ENCODE measurements at regions not wholly inside any gene's neighbourhood (a gene's known extent, or its start where the extent isn't known, plus 50 kb on each side); places are given as distances from the start of the nearest gene placed in this dataset.

GRCh38 chr16:9366048-9366969 lies 274.9 kb downstream of the HAPSTR1 start:
- DNase-seq: no peak
- H3K4me1 ChIP-seq (ENCODE audit: insufficient read depth): no peaks in the 10 kb centered on the region
- no peak overlapping the region for H3K27ac ChIP-seq
- no peaks in the 10 kb centered on the region for H3K36me3 ChIP-seq (ENCODE audit: low read depth)
- no peak overlapping the region for H2AFZ ChIP-seq
- H3K9ac ChIP-seq: no peak overlapping the region
- no peaks in the 10 kb centered on the region for H3K79me2 ChIP-seq (ENCODE audit: insufficient read depth)
- no peaks in the 10 kb centered on the region for H4K20me1 ChIP-seq (ENCODE audit: insufficient read depth)
- H3K9me3 ChIP-seq (ENCODE audit: low read depth): no peaks in the 10 kb centered on the region
- H3K4me2 ChIP-seq (ENCODE audit: unreplicated experiment): no peak overlapping the region
- no peaks in the 10 kb centered on the region for H3F3A ChIP-seq (ENCODE audit: insufficient read depth)
- no peaks in the 10 kb centered on the region for H3K9me2 ChIP-seq (ENCODE audit: insufficient read depth)
- no peaks in the 10 kb centered on the region for H3K27me3 ChIP-seq (replicated peaks; ENCODE audit: insufficient read depth)
- WGBS, 2 experiments (ENCODE audit: low coverage in 1 of 2, low lambda C conversion rate in 2 of 2, missing lambda C conversion rate in 2 of 2): 29 to 34% methylated on average over 8 of the region's 8 CpGs
- in situ Hi-C loops (cut with MboI): no loop called here
- no peak overlapping the region for H3K4me3 ChIP-seq
- TF ChIP-seq EZH2 (IDR thresholded peaks at IDR 0.05; ENCODE audit: insufficient read depth, poor library complexity, severe bottlenecking) (no peak), EZH2phosphoT487 (IDR thresholded peaks at IDR 0.05; ENCODE audit: insufficient read depth, low read depth) (no peak)

GRCh38 chr16:9370061-9370491 lies 278.6 kb downstream of the HAPSTR1 start:
- Histone ChIP-seq H3K27me3 (replicated peaks; ENCODE audit: insufficient read depth) (no peaks in the 10 kb centered on the region), H3K27ac (no peak overlapping the region), H3K9me2 (ENCODE audit: insufficient read depth) (no peaks in the 10 kb centered on the region), H2AFZ (no peak overlapping the region), H3K79me2 (ENCODE audit: insufficient read depth) (no peaks in the 10 kb centered on the region), H3K4me3 (no peak overlapping the region), H3K4me1 (ENCODE audit: insufficient read depth) (no peaks in the 10 kb centered on the region), H3K9me3 (ENCODE audit: low read depth) (no peaks in the 10 kb centered on the region), H3K36me3 (ENCODE audit: low read depth) (no peaks in the 10 kb centered on the region), H3F3A (ENCODE audit: insufficient read depth) (no peaks in the 10 kb centered on the region), H3K4me2 (ENCODE audit: unreplicated experiment) (no peak overlapping the region), H4K20me1 (ENCODE audit: insufficient read depth) (no peaks in the 10 kb centered on the region), H3K9ac (no peak overlapping the region)
- TF ChIP-seq EZH2 (IDR thresholded peaks at IDR 0.05; ENCODE audit: insufficient read depth, poor library complexity, severe bottlenecking): no peak
- no peak for TF ChIP-seq EZH2phosphoT487 (IDR thresholded peaks at IDR 0.05; ENCODE audit: insufficient read depth, low read depth)
- 44 to 49% methylated on average over 9 of the region's 9 CpGs for WGBS, 2 experiments (ENCODE audit: low coverage in 1 of 2, low lambda C conversion rate in 2 of 2, missing lambda C conversion rate in 2 of 2)
- no peak for DNase-seq
- in situ Hi-C loops (cut with MboI): no loop called here

- TF ChIP-seq EZH2phosphoT487 (IDR thresholded peaks at IDR 0.05; ENCODE audit: insufficient read depth, low read depth): no peak
- no peak for TF ChIP-seq EZH2 (IDR thresholded peaks at IDR 0.05; ENCODE audit: insufficient read depth, poor library complexity, severe bottlenecking)
- no peaks in the 10 kb centered on the region for H3F3A ChIP-seq (ENCODE audit: insufficient read depth)
- H3K9ac ChIP-seq: no peak overlapping the region
- 24 to 31% methylated on average over 8 of the region's 8 CpGs for WGBS, 2 experiments (ENCODE audit: low coverage in 1 of 2, low lambda C conversion rate in 2 of 2, missing lambda C conversion rate in 2 of 2)
- no peak for DNase-seq
- H3K79me2 ChIP-seq (ENCODE audit: insufficient read depth): no peaks in the 10 kb centered on the region
- H3K9me2 ChIP-seq (ENCODE audit: insufficient read depth): no peaks in the 10 kb centered on the region
- in situ Hi-C loops (cut with MboI): no loop called here
- no peaks in the 10 kb centered on the region for H3K4me1 ChIP-seq (ENCODE audit: insufficient read depth)
- no peaks in the 10 kb centered on the region for H3K27me3 ChIP-seq (replicated peaks; ENCODE audit: insufficient read depth)
- H3K27ac ChIP-seq: no peak overlapping the region
- no peak overlapping the region for H2AFZ ChIP-seq
- H3K36me3 ChIP-seq (ENCODE audit: low read depth): no peaks in the 10 kb centered on the region
- H3K9me3 ChIP-seq (ENCODE audit: low read depth): no peaks in the 10 kb centered on the region
- H4K20me1 ChIP-seq (ENCODE audit: insufficient read depth): no peaks in the 10 kb centered on the region
- H3K4me3 ChIP-seq: no peak overlapping the region
- H3K4me2 ChIP-seq (ENCODE audit: unreplicated experiment): no peak overlapping the region
Observed at GRCh38 chr16:9371713-9372448, 280.4 kb downstream of the HAPSTR1 start.

GRCh38 chr16:9372934-9373890 lies 281.8 kb downstream of the HAPSTR1 start:
- Histone ChIP-seq H3K4me1 (ENCODE audit: insufficient read depth) (no peaks in the 10 kb centered on the region), H3K4me3 (no peak overlapping the region), H2AFZ (no peak overlapping the region), H3K4me2 (ENCODE audit: unreplicated experiment) (no peak overlapping the region), H3K9me3 (ENCODE audit: low read depth) (no peaks in the 10 kb centered on the region), H3K9me2 (ENCODE audit: insufficient read depth) (no peaks in the 10 kb centered on the region), H3K9ac (no peak overlapping the region), H4K20me1 (ENCODE audit: insufficient read depth) (no peaks in the 10 kb centered on the region), H3K36me3 (ENCODE audit: low read depth) (no peaks in the 10 kb centered on the region), H3K79me2 (ENCODE audit: insufficient read depth) (no peaks in the 10 kb centered on the region), H3K27me3 (replicated peaks; ENCODE audit: insufficient read depth) (no peaks in the 10 kb centered on the region), H3K27ac (no peak overlapping the region), H3F3A (ENCODE audit: insufficient read depth) (no peaks in the 10 kb centered on the region)
- WGBS, 2 experiments (ENCODE audit: low coverage in 1 of 2, low lambda C conversion rate in 2 of 2, missing lambda C conversion rate in 2 of 2): 31 to 32% methylated on average over 13 of the region's 13 CpGs
- DNase-seq: no peak
- TF ChIP-seq EZH2phosphoT487 (IDR thresholded peaks at IDR 0.05; ENCODE audit: insufficient read depth, low read depth) (no peak), EZH2 (IDR thresholded peaks at IDR 0.05; ENCODE audit: insufficient read depth, poor library complexity, severe bottlenecking) (no peak)
- in situ Hi-C loops (cut with MboI): no loop called here
